Urinary bladder (tissue), 3 donors: ENCODE measurements at regions not wholly inside any gene's neighbourhood (a gene's known extent, or its start where the extent isn't known, plus 50 kb on each side); places are given as distances from the start of the nearest gene placed in this dataset.

Experiments used
- DNase-seq: peaks from one replicate; pipeline ENCODE4 v3.0.0-alpha.2; 2015; ENCODE audit errors: extremely low spot score
- H3K27ac ChIP-seq: one replicate; pipeline ENCODE4 v1.5.1; 2013; ENCODE audit warnings: low read depth, mild to moderate bottlenecking, moderate library complexity
- H3K36me3 ChIP-seq: one replicate; pipeline ENCODE4 v1.6.1; 2013; ENCODE audit warnings: mild to moderate bottlenecking, moderate library complexity; ENCODE audit not compliant: insufficient read depth
- H3K4me1 ChIP-seq: one replicate; pipeline ENCODE4 v1.6.1; 2013; ENCODE audit warnings: mild to moderate bottlenecking, moderate library complexity; ENCODE audit not compliant: insufficient read depth
- H3K4me3 ChIP-seq: one replicate; pipeline ENCODE4 v1.5.1; 2013; ENCODE audit warnings: low read depth, low read length
- WGBS: extraction: QIAGEN DNeasy Blood & Tissue Kit; methylation state at CpG from one replicate; pipeline ENCODE4 v1.1.7; 2013; 5-methylcytosine and 5-hydroxymethylcytosine counted together
- donor health status: healthy with polysubstance abuse.
- donor health status: healthy.

DNA sequence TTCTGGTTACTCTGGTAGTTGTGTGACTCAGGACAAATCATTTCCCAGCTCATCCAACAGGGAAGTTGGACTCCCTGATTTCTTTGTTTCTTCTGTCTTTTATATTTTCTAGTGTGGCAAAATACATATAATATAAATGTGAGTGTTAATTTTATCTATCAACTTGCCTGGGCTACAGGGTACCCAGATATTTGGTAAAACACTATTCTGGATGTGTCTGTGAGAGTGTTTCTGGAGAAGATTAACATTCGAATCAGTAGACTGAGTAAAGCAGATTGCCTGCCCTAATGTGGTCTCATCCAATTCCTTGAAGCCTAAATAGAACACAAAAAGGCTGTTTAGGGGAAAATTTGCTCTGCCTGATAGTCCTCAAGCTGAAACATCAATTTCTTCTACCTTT is 91.1 kb upstream of the EPCAM start:
- WGBS = 92% methylated on average over 1 of the region's 1 CpG
- H3K36me3 ChIP-seq = no peaks in the 10 kb centered on the region
- H3K4me1 ChIP-seq = no peaks in the 10 kb centered on the region
- no peak overlapping the region for H3K4me3 ChIP-seq
- DNase-seq = no peak
- no peak overlapping the region for H3K27ac ChIP-seq

DNA sequence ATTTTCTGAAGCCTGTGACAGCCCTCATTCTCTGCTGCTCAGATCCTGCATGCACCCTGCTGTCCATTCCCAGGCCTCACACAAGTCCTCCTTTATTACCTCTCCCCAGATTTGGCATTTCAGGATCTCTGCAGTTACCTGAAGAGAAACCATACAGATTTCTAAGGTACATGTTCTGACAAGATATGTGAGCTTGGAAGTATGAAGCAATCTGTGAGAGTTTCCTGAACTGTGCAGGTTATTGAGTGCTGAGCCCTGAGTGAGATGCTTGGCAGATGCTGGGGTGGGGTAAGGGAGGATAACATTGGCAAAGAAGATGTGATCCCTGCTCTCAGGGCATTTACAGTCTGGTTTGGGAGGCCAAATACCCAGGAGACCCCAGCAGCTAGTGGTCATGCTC is 91.9 kb upstream of the EPCAM start:
- Histone ChIP-seq H3K4me1 (no peaks in the 10 kb centered on the region), H3K27ac (no peak overlapping the region), H3K4me3 (no peak overlapping the region), H3K36me3 (no peaks in the 10 kb centered on the region)
- DNase-seq = no peak

DNA sequence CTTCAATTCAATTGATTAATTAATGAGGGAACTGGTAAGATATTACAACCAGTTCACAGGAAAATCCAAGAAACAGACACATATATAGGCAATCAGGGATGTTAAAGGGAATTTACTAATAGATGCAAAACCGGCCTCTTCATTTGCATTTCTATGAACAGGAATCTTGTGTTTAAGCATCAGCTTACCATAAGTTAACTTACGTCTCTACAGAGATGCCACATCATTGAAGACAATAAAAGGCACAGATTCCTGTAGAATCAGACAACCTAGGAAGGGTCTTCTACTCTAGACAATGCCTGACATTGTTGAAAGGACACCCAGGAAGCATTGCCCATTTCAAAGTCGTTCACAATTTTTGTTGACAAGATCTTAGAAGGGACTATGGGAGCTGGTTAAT is 93.0 kb upstream of the EPCAM start:
- Histone ChIP-seq H3K36me3 (no peaks in the 10 kb centered on the region), H3K4me1 (no peaks in the 10 kb centered on the region), H3K4me3 (no peak overlapping the region), H3K27ac (no peak overlapping the region)
- WGBS = 87% methylated on average over 3 of the region's 3 CpGs
- no peak for DNase-seq

DNA sequence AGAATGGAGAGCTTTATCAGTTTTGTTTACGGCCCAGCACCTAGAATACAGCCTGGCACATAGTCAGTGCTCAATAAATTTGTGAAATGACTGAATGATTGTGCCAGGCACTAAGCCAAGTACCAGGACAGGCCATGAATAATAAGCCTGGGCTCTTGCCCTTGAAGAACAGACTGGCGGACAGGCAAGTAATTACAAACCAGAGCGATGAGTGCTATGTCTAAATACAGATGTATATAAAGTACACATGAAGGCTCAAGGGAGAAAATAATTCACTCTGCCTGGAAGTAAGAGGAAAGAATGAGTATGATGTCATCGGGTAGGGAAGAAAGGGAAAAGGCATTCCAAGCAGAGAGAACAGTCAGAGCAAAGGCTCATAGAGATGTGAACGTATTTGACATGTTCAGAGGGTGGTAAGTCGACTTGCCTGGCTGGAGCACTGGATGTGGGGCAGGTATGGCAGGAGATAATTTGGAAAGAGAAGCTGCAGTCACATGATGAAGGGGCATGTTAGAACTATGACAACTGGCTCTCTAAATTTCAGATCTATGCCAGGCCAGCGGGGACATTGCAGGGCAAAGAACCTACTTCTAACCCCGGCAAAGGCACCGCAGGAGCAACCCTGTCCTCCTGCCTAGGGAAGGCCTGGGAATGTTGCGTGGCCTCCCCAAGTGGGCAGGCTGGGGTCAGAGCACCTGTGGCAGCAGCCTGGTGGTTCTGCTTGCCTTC is 94.9 kb upstream of the EPCAM start:
- no peak for DNase-seq
- WGBS = 68% methylated on average over 10 of the region's 10 CpGs
- no peak overlapping the region for H3K4me3 ChIP-seq
- no peaks in the 10 kb centered on the region for H3K36me3 ChIP-seq
- peak overlapping the region; percentile 7 for H3K27ac ChIP-seq
- H3K4me1 ChIP-seq = no peaks in the 10 kb centered on the region

DNA sequence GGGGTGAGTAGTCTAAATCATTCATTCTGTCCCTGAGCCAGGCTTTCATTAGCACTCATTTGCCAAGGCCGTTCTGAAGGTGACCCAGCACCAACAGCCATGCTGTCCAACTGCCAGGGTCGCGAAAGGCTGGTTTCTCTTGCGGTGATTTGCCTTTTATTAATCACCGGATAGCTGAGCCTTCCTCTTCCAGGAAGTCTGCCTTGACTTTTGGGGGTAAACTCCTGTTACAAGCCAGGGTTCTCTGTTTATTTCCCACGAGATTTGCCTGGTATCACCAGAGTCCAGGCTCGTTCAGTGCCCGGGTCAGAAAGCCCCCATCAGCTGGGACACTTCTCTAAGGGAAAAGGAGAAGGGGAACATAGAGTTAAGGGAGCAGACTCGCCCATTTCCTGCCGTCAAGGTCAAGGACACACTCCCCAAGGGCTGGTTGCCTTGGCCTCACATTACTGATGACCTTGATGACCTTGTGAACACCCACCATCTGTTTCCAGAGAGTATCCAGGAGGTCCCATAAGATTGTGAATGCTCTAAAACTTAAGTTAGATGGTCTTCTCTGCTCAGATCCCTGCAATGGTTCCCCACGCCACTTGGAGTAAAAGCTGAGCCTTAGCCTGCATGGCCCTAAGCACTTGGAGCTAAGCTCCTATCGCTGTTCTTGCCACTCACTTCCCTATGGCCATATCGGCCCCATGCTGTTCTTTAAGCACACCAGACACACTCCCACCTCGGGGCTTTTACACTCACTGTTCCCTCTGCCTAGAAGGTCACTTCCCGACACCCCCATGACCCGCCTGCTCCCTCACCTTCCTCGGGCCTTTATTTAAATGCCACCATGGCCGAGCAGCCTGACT is 96.0 kb upstream of the EPCAM start:
- Histone ChIP-seq H3K36me3 (no peaks in the 10 kb centered on the region), H3K4me3 (no peak overlapping the region), H3K27ac (no peak overlapping the region), H3K4me1 (no peaks in the 10 kb centered on the region)
- WGBS = 81% methylated on average over 18 of the region's 18 CpGs
- DNase-seq = no peak

DNA sequence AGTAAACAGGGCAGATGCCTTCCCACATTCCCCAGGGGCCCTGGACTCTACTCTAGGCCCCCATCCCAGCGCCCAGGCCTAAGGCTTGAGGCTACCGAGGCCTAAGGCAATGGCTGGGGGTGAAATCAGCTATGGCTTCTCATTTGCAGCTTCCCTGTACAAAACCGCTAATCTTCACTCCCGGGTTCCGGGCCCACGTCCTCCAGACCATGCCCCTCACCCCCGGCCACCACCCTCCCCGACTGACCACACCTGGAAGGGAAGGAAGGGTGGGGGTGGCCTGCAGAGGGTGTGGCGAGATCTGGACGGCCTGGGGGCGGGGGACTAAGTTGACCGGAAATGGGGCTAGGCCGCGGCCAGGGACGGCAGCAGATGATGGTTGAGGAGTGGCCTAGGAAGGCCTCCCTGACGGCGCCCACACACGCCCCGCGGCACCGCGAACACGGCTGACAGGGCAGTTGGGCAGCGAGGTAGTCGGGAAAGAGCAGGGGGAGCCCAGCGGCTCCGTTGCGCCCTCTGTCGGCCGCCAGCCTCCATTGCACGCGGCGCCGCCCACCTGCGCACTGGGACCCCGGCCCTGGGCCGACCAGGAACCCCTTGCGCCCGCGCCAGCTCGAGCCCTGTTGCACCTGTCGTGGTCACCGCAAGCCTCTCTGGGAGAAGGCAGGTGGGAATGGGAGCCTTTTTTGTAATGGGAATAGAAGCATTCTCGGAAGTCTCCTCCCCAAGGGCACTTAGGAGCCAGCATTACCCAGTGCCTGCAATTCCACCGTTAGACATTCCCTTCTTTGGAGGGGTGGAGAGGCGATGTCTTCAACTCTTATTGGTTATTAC is 95.9 kb upstream of the CALM2 start:
- DNase-seq = no peak
- Histone ChIP-seq H3K27ac (no peak overlapping the region), H3K4me1 (no peaks in the 10 kb centered on the region), H3K4me3 (no peak overlapping the region), H3K36me3 (no peaks in the 10 kb centered on the region)
- 14% methylated on average over 46 of the region's 46 CpGs for WGBS

DNA sequence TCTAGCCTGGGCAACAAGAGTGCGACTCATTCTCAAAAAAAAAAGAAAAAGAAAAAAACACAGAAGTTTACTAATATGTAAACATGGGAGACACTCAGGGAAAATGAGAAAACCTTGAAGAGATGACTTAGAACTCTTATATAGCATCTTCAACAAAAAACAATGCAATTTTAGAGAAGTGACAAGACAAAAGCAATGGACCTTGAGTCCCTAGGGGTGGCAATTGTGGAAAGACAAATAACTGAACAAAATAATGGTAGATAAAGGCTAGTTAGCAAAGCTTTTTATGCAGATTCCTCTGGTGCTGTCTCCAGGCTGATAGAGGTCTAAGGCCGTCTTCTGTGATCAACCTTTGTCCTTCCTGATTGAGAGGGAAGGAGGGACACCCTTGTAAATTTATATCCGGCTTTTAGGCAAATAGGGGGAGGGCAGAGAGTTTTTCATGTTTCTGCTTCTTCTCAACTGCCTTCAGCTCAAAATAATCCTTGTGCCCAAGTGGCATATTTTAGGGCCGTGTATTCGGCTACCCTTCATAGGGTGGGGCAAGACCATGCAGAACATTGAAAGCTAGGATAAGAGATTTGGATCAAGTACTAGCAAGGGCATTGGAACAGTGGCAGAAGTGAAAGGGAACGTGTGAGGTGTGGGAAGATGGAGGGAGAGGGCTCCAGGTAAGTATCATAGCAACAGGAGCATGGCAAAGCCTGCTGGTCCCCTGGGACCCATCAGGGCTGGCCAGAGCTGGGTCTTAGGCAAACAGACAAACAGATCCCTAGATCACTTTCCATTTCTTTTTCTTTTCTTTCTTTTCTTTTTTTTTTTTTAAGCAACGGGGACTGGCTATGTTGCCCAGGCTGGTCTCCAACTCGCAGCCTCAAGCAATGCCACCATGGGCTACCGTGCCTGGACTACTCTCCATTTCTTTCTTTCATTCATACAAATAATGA is 95.0 kb upstream of the CALM2 start:
- WGBS = 92% methylated on average over 9 of the region's 9 CpGs
- H3K4me1 ChIP-seq = no peaks in the 10 kb centered on the region
- no peak for DNase-seq
- H3K4me3 ChIP-seq = no peak overlapping the region
- no peaks in the 10 kb centered on the region for H3K36me3 ChIP-seq
- H3K27ac ChIP-seq = no peak overlapping the region

DNA sequence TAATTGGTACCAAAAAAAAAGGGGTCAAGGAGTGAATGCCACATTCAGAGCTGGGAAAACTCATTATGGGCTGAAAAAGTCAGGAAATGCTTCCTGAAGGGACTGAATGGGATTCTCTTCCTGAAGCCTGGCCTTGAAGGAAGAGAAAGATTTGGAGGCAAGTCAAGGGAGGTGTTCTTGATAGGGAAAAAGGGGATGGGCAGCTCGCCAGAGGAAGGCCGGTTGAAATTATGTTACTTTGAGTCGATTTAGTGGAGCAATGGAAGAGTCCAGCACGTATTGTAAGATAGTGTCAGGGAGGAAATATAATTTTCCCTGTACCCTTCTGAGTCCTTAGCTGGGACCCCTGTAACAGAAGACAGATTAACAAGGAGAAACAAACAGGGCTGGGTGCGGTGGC is 94.1 kb upstream of the CALM2 start:
- WGBS = 84% methylated on average over 5 of the region's 5 CpGs
- Histone ChIP-seq H3K27ac (no peak overlapping the region), H3K36me3 (no peaks in the 10 kb centered on the region), H3K4me3 (no peak overlapping the region), H3K4me1 (no peaks in the 10 kb centered on the region)
- DNase-seq = no peak

DNA sequence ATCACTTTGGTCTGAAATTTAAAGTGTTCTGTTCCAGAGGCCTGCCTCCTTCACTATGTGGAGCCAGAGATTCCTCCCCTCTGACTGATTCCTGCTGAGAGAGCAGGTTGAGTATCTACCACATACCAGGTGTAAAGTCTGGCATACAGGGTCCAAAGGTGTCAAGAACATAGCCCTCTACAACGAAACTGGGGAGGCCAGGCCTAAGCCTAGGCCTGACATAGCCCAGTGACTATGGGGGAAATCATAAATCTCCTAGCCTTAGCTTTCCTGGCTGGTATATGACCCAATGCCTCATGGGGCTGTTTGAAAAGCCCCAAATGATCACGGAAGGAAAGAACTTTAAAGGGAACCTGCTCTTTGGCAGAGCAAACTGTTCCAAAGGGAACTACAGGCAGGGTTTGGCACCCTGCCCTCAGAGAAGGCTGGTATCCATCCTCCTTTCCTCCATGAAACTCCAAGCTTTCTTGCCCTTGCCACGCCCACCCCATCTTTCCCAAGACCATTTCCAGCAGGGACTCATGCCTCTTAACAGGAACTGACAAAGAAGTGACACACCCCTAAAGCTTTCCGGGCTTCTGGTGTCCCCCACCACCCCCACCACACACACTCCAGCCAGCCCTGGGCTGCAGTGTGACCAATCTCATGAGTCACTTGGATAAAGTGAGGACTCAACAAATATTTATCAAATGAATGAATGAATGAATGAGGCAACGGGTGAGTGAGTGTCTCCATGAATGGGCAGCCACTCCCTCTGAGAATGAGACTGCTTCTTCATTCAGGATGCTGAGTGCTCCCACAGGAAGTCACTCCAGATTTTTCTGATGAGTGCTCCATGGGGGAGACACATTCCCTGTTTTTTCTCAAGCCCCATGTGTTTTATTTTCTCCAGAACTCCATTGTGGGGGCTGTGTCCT is 93.3 kb upstream of the CALM2 start:
- Histone ChIP-seq H3K36me3 (no peaks in the 10 kb centered on the region), H3K27ac (no peak overlapping the region), H3K4me3 (no peak overlapping the region), H3K4me1 (no peaks in the 10 kb centered on the region)
- 54% methylated on average over 5 of the region's 5 CpGs for WGBS
- no peak for DNase-seq

DNA sequence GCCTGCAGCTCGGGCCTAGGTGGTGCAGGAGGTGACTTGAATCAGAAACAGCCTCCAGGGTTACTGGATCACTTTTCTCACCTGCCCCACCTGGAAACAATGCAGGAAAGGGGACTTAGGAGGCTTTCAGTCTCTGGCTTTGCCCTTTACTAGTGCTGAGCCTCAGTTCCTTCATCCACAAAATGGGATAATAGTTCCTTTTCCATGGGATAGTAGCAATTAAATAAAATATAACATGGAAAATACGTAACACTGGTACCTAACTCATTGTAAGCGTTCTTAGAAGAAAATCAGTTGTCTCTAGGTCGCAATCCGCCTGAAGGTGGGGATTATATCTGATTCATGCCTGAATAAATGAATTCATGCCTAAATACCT is 91.4 kb upstream of the CALM2 start:
- no peak for DNase-seq
- no peak overlapping the region for H3K27ac ChIP-seq
- H3K4me1 ChIP-seq = no peaks in the 10 kb centered on the region
- 97% methylated on average over 5 of the region's 5 CpGs for WGBS
- H3K36me3 ChIP-seq = no peaks in the 10 kb centered on the region
- H3K4me3 ChIP-seq = no peak overlapping the region

DNA sequence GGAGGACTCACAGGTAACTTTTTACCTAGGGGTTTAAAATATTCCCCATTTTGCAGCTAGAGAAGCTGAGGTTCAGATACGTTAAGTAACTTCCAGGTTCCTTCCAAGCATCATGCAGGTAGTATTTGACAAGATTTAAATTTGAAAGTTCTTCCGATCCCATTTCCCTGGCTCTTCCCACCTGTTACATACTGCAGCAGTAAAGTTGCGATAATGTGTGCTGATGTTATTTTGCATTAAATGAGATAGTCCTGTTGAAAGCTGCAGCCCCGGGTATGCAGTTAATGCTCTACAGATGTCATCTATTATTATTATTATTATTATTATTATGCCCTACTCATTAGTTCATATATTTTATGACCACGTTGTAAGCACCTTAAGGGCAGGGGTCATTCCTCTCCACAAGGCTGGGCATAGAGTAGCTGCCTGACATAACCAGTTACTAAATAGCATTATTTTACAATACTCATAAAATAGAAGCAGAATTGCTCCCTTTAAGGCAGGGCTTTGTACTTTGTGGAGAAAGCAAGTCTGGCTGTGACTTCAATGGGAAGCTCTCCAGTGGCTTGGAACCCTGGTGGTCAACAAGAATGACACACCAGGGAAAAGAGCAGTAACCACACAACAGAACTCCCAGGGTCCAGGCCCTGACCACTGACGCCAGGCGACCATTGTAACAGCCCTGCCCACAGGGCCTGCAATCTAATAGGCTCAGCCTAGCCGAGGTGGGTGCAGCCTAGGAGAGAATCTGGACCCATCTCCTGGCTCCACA is 90.8 kb upstream of the CALM2 start:
- Histone ChIP-seq H3K4me3 (no peak overlapping the region), H3K4me1 (no peaks in the 10 kb centered on the region), H3K36me3 (no peaks in the 10 kb centered on the region), H3K27ac (no peak overlapping the region)
- WGBS = 95% methylated on average over 8 of the region's 8 CpGs
- DNase-seq = no peak
